ENCODE measurements at regions not wholly inside any gene's neighbourhood (a gene's known extent, or its start where the extent isn't known, plus 50 kb on each side); places are given as distances from the start of the nearest gene placed in this dataset.

DNA sequence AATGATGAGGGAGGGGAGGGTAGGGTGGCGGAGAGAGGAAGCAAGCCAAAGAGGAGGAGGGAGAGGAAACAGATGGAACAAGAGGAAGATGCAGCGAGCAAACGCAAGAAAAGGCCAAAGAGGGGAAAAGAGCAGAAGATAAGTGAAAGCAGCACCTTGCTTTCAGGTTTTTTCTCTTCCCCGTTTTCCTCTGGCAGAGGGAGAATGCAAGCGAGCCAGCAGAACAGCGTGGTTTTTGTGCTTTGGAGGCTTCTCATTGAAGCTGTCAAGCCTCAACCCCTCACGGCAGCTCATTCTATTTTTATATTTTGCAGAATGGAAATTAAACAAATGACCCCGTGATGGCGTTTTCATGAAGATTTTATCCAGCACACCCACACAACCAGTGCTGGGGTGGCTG, 67.1 kb upstream of the GRAMD1B start:
- ATAC-seq (ENCODE audit: low FRiP score in 2 of 2): no peak
- H3K36me3 ChIP-seq: no peaks in the 10 kb centered on the region
- DNase-seq: no peak
- peaks cover 4 to 14% (median 9%) of the 10 kb centered on the region in 4 donors for H3K4me1 ChIP-seq
- no peaks in the 10 kb centered on the region for H3K9me3 ChIP-seq
- H3K4me3 ChIP-seq: no peak overlapping the region
- 17 to 20% methylated on average over 9 of the region's 9 CpGs for WGBS, 2 donors
- H3K27me3 ChIP-seq: peaks cover 0 to 5% (median 2%) of the 10 kb centered on the region in 4 donors
- H3K27ac ChIP-seq: no peak overlapping the region
- TF ChIP-seq EP300 (IDR thresholded peaks at IDR 0.05): no peak
- TF ChIP-seq POLR2A (IDR thresholded peaks at IDR 0.05): no peak
- TF ChIP-seq POLR2AphosphoS5 (IDR thresholded peaks at IDR 0.05): no peak
- TF ChIP-seq, protein P1, sequence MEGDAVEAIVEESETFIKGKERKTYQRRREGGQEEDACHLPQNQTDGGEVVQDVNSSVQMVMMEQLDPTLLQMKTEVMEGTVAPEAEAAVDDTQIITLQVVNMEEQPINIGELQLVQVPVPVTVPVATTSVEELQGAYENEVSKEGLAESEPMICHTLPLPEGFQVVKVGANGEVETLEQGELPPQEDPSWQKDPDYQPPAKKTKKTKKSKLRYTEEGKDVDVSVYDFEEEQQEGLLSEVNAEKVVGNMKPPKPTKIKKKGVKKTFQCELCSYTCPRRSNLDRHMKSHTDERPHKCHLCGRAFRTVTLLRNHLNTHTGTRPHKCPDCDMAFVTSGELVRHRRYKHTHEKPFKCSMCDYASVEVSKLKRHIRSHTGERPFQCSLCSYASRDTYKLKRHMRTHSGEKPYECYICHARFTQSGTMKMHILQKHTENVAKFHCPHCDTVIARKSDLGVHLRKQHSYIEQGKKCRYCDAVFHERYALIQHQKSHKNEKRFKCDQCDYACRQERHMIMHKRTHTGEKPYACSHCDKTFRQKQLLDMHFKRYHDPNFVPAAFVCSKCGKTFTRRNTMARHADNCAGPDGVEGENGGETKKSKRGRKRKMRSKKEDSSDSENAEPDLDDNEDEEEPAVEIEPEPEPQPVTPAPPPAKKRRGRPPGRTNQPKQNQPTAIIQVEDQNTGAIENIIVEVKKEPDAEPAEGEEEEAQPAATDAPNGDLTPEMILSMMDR (IDR thresholded peaks at IDR 0.05): no peak

DNA sequence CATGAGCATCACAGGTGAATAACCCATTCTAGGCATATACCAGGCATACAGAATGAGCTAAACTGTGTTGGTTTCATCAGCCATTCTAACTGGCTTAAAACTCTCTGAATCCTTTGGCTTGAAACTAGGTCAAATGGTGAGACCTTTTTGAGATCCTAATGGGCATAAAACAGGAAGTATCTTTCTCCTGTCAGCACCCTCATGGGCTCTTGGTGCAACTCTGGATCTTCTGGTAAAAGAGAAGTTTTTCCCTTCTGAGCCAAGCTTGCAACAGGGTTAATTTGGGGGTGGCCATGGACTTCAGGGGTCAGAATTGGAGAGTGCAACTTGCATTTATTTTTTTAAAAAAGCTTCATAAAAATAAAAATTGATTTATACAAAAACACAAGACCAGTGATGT, 67.9 kb upstream of the GRAMD1B start:
- H3K27ac ChIP-seq: no peak overlapping the region
- no peak overlapping the region for H3K4me3 ChIP-seq
- ATAC-seq (ENCODE audit: low FRiP score in 2 of 2) (no peak), DNase-seq (no peak)
- TF ChIP-seq POLR2AphosphoS5 (IDR thresholded peaks at IDR 0.05) (no peak), POLR2A (IDR thresholded peaks at IDR 0.05) (no peak), EP300 (IDR thresholded peaks at IDR 0.05) (no peak)
- TF ChIP-seq, protein P1 (IDR thresholded peaks at IDR 0.05): no peak
- no peaks in the 10 kb centered on the region for H3K9me3 ChIP-seq
- H3K27me3 ChIP-seq: peaks cover 0 to 5% (median 2%) of the 10 kb centered on the region in 4 donors
- no peaks in the 10 kb centered on the region for H3K36me3 ChIP-seq
- peaks cover 4 to 18% (median 9%) of the 10 kb centered on the region in 4 donors for H3K4me1 ChIP-seq

DNA sequence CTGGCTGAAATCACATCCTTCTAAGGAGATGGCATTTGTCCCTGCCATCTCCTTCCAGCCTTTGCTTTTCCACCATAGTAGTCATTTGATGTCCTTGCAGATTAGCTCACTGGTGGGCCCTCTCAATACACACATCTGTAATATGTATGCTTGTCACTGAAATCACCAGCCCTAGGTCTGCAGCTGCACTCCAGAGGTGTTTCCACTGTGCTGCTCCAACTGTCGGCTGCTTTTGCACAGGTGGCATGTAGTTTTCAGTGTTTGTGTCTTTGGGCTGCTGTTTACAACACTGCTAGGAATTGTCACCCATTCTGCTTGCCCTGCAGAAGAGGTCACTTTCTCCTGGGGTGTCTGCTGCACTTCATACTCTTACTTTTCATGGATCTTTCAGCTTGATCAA, 69.0 kb upstream of the GRAMD1B start:
- DNase-seq (no peak), ATAC-seq (ENCODE audit: low FRiP score in 2 of 2) (no peak)
- Histone ChIP-seq H3K27ac (no peak overlapping the region), H3K9me3 (no peaks in the 10 kb centered on the region), H3K27me3 (peaks cover 0 to 5% (median 2%) of the 10 kb centered on the region in 4 donors), H3K4me3 (no peak overlapping the region), H3K4me1 (peaks cover 4 to 18% (median 9%) of the 10 kb centered on the region in 4 donors), H3K36me3 (no peaks in the 10 kb centered on the region)
- 60 to 76% methylated on average over 1 of the region's 1 CpG for WGBS, 2 donors
- TF ChIP-seq EP300 (IDR thresholded peaks at IDR 0.05) (no peak), POLR2AphosphoS5 (IDR thresholded peaks at IDR 0.05) (no peak), POLR2A (IDR thresholded peaks at IDR 0.05) (no peak)
- TF ChIP-seq, protein P1 (IDR thresholded peaks at IDR 0.05): no peak

DNA sequence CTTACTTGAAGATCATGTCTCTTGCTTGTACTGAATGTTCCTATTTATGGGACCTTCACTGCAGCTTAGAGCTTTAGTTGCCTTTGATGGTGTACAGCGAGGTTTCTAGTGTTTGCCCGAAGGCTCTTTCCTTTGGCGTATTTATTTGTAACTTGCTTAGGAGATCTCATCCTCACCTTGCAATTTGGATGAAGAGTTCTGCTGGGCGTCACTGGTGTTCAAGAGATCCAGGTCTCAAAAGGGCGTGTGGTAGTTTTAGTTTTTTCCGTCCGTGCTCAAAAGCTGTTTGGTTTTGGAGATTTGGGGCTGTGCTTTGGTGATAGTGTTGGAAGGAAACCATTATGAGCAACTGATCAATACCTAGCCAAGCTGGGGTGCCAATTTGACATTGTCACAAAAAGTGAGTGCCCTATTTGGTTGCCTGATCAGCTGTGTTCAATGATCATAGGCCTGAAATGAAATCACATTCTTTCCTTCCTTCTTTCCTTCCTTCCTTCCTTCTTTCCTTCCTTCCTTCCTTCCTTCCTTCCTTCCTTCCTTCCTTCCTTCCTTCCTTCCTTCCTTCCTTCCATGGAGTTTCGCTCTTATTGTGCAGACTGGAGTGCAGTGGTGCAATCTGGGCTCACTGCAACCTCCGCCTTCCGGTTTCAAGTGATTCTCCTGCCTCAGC, 69.7 kb upstream of the GRAMD1B start:
- H3K4me1 ChIP-seq: peaks cover 4 to 18% (median 9%) of the 10 kb centered on the region in 4 donors
- TF ChIP-seq EP300 (IDR thresholded peaks at IDR 0.05) (no peak), POLR2A (IDR thresholded peaks at IDR 0.05) (no peak), POLR2AphosphoS5 (IDR thresholded peaks at IDR 0.05) (no peak)
- TF ChIP-seq, protein P1 (IDR thresholded peaks at IDR 0.05): no peak
- H3K36me3 ChIP-seq: no peaks in the 10 kb centered on the region
- no peak for ATAC-seq (ENCODE audit: low FRiP score in 2 of 2)
- no peak overlapping the region for H3K4me3 ChIP-seq
- no peak for DNase-seq
- no peak overlapping the region for H3K27ac ChIP-seq
- 91 to 93% methylated on average over 10 of the region's 10 CpGs for WGBS, 2 donors
- H3K27me3 ChIP-seq: peaks cover 0 to 5% (median 2%) of the 10 kb centered on the region in 4 donors
- no peaks in the 10 kb centered on the region for H3K9me3 ChIP-seq

Data from upper lobe of left lung (tissue), 6 donors.